OCI-LY7 (cell line): ENCODE measurements at regions not wholly inside any gene's neighbourhood (a gene's known extent, or its start where the extent isn't known, plus 50 kb on each side); places are given as distances from the start of the nearest gene placed in this dataset.

Experiments used
- CTCF ChIP-seq: fragments of 200-600 bp; sonication (generic); conservative IDR thresholded peaks from 2 replicates; pipeline ENCODE4 v1.5.1; 2014; ENCODE audit warnings: mild to moderate bottlenecking, antibody characterized with exemption, low read length, moderate library complexity, mixed read lengths
- EZH2phosphoT487 ChIP-seq: fragments of 200-600 bp; sonication (generic); IDR thresholded peaks from 2 replicates; pipeline ENCODE4 v1.6.1; 2018; ENCODE audit warnings: low read depth, borderline replicate concordance, mild to moderate bottlenecking, mixed run types, antibody characterized with exemption, low read length, moderate library complexity, mixed read lengths

- TF ChIP-seq CTCF (no peak), EZH2phosphoT487 (no peak)
These were observed 733.2 kb downstream of the GATA3 start for GRCh38 chr10:8787649-8788048.
